Large intestine (tissue), 3 donors: ENCODE measurements at regions not wholly inside any gene's neighbourhood (a gene's known extent, or its start where the extent isn't known, plus 50 kb on each side); places are given as distances from the start of the nearest gene placed in this dataset.

Experiments used
- DNase-seq, 2 donors: peaks; one replicate each; pipeline versions ENCODE4 v3.0.0 to v3.0.0-alpha.2; 2013
- H3K27ac ChIP-seq: one replicate; pipeline ENCODE4 v1.5.1; 2013; ENCODE audit warnings: low read length
- H3K27me3 ChIP-seq: 2 replicates; pipeline ENCODE4 v1.6.1; 2013; ENCODE audit warnings: low read length; ENCODE audit not compliant: control insufficient read depth, insufficient read depth
- H3K36me3 ChIP-seq: 2 replicates; pipeline ENCODE4 v1.6.1; 2013; ENCODE audit warnings: low read length; ENCODE audit not compliant: control insufficient read depth, insufficient read depth
- H3K4me1 ChIP-seq: one replicate; pipeline ENCODE4 v1.6.1; 2013; ENCODE audit warnings: low read length; ENCODE audit not compliant: control insufficient read depth, insufficient read depth
- H3K4me3 ChIP-seq: one replicate; pipeline ENCODE4 v1.5.1; 2013; ENCODE audit warnings: low read length
- H3K9me3 ChIP-seq: one replicate; pipeline ENCODE4 v1.6.1; 2013; ENCODE audit warnings: mild to moderate bottlenecking, low read depth, low read length, moderate library complexity; ENCODE audit not compliant: control insufficient read depth
- WGBS: methylation state at CpG from one replicate; pipeline ENCODE4 v1.1.5; 2013; ENCODE audit warnings: low lambda C conversion rate; ENCODE audit not compliant: insufficient coverage; 5-methylcytosine and 5-hydroxymethylcytosine counted together

DNA sequence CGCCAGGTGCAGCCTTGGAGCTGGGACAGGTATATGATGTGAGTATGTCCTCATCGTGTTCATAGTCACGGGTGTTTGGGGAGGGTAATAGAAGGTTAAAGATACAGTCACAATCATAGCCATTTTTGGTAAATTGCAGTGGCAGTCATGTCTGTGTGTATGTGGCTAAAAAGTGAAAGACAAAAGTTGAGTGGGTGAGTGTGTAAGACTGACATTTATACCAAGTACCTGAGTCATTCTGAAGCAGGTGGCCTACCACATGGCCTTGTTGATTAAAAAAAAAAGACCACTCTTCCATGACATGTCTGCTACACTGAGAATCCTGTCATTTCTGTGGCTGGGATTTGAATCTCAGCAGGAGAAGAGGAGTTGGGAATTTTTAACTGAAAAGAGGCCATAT lies 181.9 kb downstream of the SCP2D1 start:
- Histone ChIP-seq H3K4me1 (no peaks in the 10 kb centered on the region), H3K36me3 (no peaks in the 10 kb centered on the region), H3K4me3 (no peak overlapping the region), H3K27ac (no peak overlapping the region), H3K27me3 (no peaks in the 10 kb centered on the region), H3K9me3 (no peaks in the 10 kb centered on the region)
- DNase-seq, result no peak
- 100% methylated on average over 2 of the region's 3 CpGs for WGBS

DNA sequence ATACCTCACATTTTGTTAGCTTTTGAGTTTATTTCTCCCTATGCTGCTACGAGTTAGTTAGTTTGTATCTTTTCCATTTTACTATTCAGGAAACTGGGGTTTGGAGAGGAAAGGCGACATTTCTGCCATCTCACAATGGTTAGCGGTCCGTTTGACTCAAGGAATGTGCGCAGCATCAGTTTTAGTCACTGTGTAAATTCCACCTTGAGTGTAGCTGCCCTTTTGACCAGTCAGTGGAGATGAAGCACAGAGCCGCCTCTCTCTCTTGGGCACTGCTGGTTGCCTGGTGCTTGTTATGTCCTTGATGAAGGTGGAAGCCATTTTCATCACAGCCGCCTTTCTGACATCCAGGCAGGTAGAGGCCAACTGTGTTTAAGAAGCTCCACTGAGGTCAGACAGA lies 185.5 kb downstream of the SCP2D1 start:
- no peaks in the 10 kb centered on the region for H3K4me1 ChIP-seq
- no peak for DNase-seq
- no peaks in the 10 kb centered on the region for H3K36me3 ChIP-seq
- no peaks in the 10 kb centered on the region for H3K9me3 ChIP-seq
- H3K27me3 ChIP-seq, result no peaks in the 10 kb centered on the region
- H3K27ac ChIP-seq, result no peak overlapping the region
- H3K4me3 ChIP-seq, result no peak overlapping the region
- WGBS, result 100% methylated on average over 1 of the region's 7 CpGs

DNA sequence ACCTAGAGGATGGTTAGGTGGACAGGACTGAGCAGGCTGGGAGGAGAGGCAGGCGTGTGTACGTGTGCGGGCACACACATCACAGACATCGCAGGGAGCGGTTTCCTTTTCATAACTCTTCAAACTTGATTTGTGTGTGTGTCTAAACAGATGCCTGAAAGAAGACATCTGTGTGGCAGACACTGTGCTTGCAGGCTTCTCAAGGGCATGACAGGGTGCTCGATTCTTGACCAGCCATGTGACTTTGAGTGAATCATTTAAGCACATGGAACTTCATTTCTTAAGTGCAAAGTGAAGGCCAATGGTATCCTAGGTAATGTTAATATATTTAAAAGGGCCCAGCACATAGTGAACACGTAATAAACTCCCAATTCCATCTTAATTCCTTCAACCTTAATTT lies 186.5 kb downstream of the SCP2D1 start:
- no peak for DNase-seq
- Histone ChIP-seq H3K36me3 (no peaks in the 10 kb centered on the region), H3K4me3 (no peak overlapping the region), H3K27ac (no peak overlapping the region), H3K4me1 (no peaks in the 10 kb centered on the region), H3K9me3 (no peaks in the 10 kb centered on the region), H3K27me3 (no peaks in the 10 kb centered on the region)
- no CpG with 5 or more reads among the region's 7 CpGs for WGBS

DNA sequence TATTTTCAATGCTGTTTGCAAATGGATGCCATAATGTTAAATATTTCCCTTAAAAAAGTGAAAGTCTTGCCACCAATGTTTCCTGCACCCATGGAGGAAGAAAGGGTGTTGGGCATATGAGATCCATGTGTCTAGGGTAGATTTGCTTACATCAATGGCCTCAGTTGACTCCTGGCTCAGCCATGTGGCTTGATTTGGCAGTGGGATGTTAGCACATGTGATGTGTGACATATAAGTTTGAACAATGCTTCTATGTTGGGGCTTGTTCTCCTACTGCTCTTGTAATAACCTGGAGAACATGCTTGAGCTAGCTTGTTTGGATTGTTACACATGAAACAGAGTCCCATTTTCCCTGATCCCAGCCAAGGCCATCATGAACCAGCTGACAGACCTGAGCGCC lies 187.6 kb downstream of the SCP2D1 start:
- H3K4me3 ChIP-seq, result no peak overlapping the region
- no peaks in the 10 kb centered on the region for H3K36me3 ChIP-seq
- no peaks in the 10 kb centered on the region for H3K9me3 ChIP-seq
- DNase-seq, result no peak
- no CpG with 5 or more reads among the region's 1 CpG for WGBS
- H3K27me3 ChIP-seq, result no peaks in the 10 kb centered on the region
- H3K27ac ChIP-seq, result no peak overlapping the region
- no peaks in the 10 kb centered on the region for H3K4me1 ChIP-seq

DNA sequence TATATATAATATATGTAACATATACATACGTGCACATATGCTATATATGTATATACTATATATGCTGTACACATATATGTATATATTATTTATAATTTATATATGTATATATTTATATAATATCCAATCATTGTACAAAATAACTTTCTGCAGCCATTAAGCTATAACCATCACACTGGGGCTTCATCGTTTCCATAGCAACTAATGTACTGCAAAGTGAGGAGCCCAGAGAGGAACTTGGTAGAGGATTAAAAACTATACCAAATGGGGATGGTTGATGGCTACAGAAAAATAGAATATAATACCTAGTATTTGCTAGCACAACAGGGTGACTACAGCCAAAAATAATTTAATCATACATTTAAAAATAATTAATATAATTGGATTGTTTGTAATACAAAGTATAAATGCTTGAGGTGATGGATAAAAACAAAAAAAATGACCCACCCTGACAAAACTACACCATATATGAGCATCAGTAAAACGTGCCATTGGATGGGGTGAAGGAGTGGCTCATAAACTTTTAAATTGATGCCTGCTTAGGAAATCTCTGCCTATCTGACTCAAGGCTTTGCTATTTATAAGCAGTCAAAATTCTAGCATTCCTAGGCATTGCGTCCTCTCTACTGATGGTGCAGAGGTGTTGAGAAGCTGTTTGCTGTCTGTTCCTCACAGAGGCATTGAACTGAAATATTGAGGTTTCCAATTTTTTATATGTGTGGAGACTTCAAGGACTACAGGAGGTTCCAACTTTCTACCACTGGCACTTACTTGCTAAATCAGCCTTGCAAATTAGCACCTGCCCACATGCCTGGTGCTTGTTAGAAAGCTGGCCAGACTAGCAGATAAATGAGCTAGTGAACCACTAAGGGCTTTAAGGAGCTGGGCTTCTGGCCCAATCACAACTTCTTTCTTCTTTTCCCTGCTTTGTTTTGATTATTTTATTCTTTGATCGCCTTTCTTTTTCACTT lies 190.1 kb downstream of the SCP2D1 start:
- no peak for DNase-seq
- H3K27me3 ChIP-seq, result no peaks in the 10 kb centered on the region
- no peaks in the 10 kb centered on the region for H3K4me1 ChIP-seq
- H3K36me3 ChIP-seq, result no peaks in the 10 kb centered on the region
- no peaks in the 10 kb centered on the region for H3K9me3 ChIP-seq
- H3K4me3 ChIP-seq, result no peak overlapping the region
- no peak overlapping the region for H3K27ac ChIP-seq
- WGBS, result 85% methylated on average over 2 of the region's 5 CpGs

DNA sequence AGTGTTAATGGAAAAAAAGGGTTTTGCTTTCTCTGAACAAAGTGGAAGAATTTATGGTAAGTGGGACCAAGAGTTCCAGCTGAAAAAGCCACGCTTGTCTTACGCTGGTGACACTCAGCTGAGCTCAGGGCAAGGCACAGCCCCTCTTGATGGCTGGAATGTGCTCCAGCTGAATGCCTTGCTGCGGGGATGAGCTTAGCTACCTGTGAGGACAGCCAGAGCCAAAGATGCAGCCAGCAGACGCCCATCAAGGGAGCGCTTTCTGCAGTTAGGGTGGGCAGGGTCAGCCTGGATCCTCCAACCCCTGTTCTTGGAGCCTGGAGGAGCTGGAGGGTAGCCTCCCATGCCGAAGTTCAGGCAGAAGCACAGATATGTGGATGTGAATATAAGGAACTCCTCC lies 191.4 kb downstream of the SCP2D1 start:
- no CpG with 5 or more reads among the region's 6 CpGs for WGBS
- no peak overlapping the region for H3K4me3 ChIP-seq

DNA sequence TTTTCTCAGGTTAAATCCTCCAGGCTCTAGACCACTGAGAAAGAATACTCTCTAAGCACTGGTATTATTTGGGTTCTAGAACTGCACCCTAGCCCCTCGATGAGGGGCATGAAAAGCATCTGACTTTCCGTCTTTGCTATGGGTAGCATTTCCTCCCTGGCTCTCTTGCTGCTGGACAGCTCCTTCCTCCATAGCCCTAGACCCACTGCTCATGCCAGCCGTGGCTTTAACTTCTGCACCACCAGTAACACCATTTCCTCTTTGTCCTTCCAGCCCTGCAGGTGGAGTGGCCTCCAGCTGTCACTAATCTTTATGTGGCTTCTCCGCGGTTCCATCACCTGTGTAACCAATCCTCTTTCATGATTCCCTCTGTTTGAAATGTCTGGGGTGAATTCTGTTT lies 194.9 kb downstream of the SCP2D1 start:
- no peaks in the 10 kb centered on the region for H3K4me1 ChIP-seq
- H3K4me3 ChIP-seq, result no peak overlapping the region
- WGBS, result no CpG with 5 or more reads among the region's 5 CpGs
- peaks cover 2% of the 10 kb centered on the region for H3K27me3 ChIP-seq
- no peak for DNase-seq
- H3K9me3 ChIP-seq, result no peaks in the 10 kb centered on the region
- no peaks in the 10 kb centered on the region for H3K36me3 ChIP-seq
- H3K27ac ChIP-seq, result no peak overlapping the region

More for the DNA sequence above, 191.4 kb downstream of the SCP2D1 start:
- no peak for DNase-seq
- H3K36me3 ChIP-seq, result no peaks in the 10 kb centered on the region
- H3K4me1 ChIP-seq, result no peaks in the 10 kb centered on the region
- no peak overlapping the region for H3K27ac ChIP-seq
- H3K27me3 ChIP-seq, result no peaks in the 10 kb centered on the region
- no peaks in the 10 kb centered on the region for H3K9me3 ChIP-seq

DNA sequence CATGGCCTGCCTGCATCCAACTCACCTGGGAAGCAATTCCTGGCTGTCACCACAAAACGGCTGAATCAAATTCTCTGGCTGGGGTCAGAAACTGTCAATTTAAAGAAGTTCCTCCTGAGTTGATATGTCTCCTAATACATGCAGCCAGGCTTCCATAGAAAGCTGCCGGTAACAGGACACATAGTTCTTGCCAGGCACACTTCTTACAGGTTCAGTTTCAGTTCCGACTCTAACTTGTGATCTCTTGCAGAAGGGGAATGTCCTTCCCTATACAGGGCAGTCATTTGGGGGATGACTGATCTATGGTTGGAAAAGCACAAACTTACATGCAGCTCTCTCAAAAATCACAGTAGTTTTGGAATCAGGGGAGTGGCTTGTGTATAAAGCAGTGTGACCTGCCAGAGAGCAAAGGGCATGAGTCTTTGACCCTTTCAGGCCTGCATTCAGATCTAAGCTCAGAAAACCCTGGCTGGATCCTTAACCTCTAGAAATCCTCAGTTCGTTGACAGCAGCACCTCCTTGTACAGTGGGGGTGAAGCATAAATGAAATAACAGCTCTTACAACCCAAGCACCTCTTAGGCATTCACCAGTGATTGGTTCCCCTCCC lies 195.6 kb downstream of the SCP2D1 start:
- no CpG with 5 or more reads among the region's 4 CpGs for WGBS
- Histone ChIP-seq H3K27me3 (peaks cover 2% of the 10 kb centered on the region), H3K36me3 (no peaks in the 10 kb centered on the region), H3K27ac (no peak overlapping the region), H3K9me3 (no peaks in the 10 kb centered on the region), H3K4me1 (no peaks in the 10 kb centered on the region), H3K4me3 (no peak overlapping the region)
- DNase-seq, result no peak

DNA sequence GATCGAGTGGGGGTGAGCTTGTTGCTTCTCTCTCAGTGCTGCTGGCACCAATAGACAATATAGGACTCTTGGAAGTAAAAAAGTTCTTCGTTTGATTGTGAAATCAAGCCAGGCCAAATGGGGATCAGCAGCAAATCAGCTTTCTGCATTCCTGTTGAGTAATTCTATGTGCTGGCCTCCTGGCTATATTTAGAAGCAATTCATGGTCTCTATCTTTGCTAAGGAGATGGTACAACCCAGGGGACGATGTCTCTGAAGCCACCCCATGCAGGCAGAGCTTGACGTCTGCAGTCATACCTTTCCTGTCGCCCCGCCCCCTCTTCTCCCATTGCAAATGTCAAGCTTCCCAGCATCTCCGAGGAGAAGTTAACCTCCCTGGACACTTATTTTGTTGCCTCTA lies 199.1 kb downstream of the SCP2D1 start:
- Histone ChIP-seq H3K4me3 (no peak overlapping the region), H3K27ac (no peak overlapping the region), H3K9me3 (no peaks in the 10 kb centered on the region), H3K27me3 (peaks cover 2% of the 10 kb centered on the region), H3K4me1 (no peaks in the 10 kb centered on the region), H3K36me3 (no peaks in the 10 kb centered on the region)
- no peak for DNase-seq
- WGBS, result no CpG with 5 or more reads among the region's 7 CpGs

DNA sequence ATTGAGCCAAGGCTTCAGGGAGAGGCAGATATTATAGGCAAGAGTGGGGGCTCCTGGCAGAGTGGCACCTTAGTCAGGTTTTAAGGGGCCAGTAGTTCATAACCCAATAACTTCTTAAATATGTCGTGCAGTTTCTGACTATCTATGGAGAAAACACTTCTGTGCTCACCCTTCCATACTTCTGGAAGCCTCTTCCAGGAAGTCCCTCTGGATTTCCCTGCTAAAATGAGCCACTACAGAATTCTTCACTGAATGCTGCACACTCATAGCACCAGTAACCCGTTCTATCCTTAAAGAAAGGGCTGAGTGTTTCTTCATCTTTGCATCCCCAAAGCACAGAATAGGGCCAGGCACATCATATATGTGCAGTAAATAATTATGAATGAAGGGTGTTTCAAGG lies 198.5 kb upstream of the SLC24A3 start:
- Histone ChIP-seq H3K4me1 (no peaks in the 10 kb centered on the region), H3K9me3 (no peaks in the 10 kb centered on the region), H3K27me3 (peaks cover 2% of the 10 kb centered on the region), H3K36me3 (no peaks in the 10 kb centered on the region), H3K27ac (no peak overlapping the region), H3K4me3 (no peak overlapping the region)
- WGBS, result no CpG with 5 or more reads among the region's 2 CpGs
- no peak for DNase-seq
